Rectal smooth muscle tissue (tissue), 1 donor: ENCODE measurements at regions not wholly inside any gene's neighbourhood (a gene's known extent, or its start where the extent isn't known, plus 50 kb on each side); places are given as distances from the start of the nearest gene placed in this dataset.

Source experiments
- H3K27ac ChIP-seq: one replicate; pipeline ENCODE4 v1.7.0; 2013; ENCODE audit warnings: low read depth, low read length, inconsistent platforms
- H3K27me3 ChIP-seq: one replicate; pipeline ENCODE4 v1.7.0; 2013; ENCODE audit warnings: low read length; ENCODE audit not compliant: control insufficient read depth, insufficient read depth
- H3K36me3 ChIP-seq: one replicate; pipeline ENCODE4 v1.7.0; 2013; ENCODE audit warnings: low read length; ENCODE audit not compliant: control insufficient read depth, insufficient read depth
- H3K4me1 ChIP-seq: one replicate; pipeline ENCODE4 v1.7.0; 2013; ENCODE audit warnings: low read length; ENCODE audit not compliant: control insufficient read depth, insufficient read depth
- H3K4me3 ChIP-seq: one replicate; pipeline ENCODE4 v1.7.0; 2013; ENCODE audit warnings: low read length
- H3K9ac ChIP-seq: one replicate; pipeline ENCODE4 v1.7.0; 2013; ENCODE audit warnings: low read length

GRCh38 chr4:158077835-158078234 is 95.0 kb downstream of the GASK1B start:
- Histone ChIP-seq H3K9ac (no peak overlapping the region), H3K27me3 (no peaks in the 10 kb centered on the region), H3K36me3 (no peaks in the 10 kb centered on the region), H3K4me3 (no peak overlapping the region), H3K4me1 (no peaks in the 10 kb centered on the region), H3K27ac (no peak overlapping the region)

DNA sequence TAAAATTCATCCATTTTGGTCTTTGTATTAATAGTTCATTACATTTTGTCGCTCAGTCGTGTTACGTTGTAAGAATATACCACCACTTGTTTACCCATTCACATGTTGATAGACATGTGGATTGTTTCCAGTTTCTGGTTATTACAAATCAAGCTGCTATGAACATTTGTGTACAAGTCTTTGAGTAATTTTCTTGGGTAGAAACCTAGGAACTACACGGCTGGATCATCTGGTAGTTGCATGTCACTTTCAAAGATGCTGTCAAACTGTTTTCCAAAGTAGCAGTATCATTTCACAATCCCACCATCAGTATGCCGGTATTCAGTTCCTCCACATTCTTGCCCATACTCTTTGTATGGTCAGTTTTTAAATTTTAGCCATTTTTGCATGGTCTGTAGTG is 98.0 kb downstream of the GASK1B start:
- no peaks in the 10 kb centered on the region for H3K27me3 ChIP-seq
- H3K4me1 ChIP-seq: no peaks in the 10 kb centered on the region
- no peak overlapping the region for H3K4me3 ChIP-seq
- no peak overlapping the region for H3K9ac ChIP-seq
- H3K27ac ChIP-seq: no peak overlapping the region
- H3K36me3 ChIP-seq: no peaks in the 10 kb centered on the region

GRCh38 chr4:158071931-158072330 is 100.9 kb downstream of the GASK1B start:
- H3K4me1 ChIP-seq: no peaks in the 10 kb centered on the region
- H3K27me3 ChIP-seq: no peaks in the 10 kb centered on the region
- H3K9ac ChIP-seq: no peak overlapping the region
- H3K36me3 ChIP-seq: no peaks in the 10 kb centered on the region
- no peak overlapping the region for H3K4me3 ChIP-seq
- no peak overlapping the region for H3K27ac ChIP-seq

DNA sequence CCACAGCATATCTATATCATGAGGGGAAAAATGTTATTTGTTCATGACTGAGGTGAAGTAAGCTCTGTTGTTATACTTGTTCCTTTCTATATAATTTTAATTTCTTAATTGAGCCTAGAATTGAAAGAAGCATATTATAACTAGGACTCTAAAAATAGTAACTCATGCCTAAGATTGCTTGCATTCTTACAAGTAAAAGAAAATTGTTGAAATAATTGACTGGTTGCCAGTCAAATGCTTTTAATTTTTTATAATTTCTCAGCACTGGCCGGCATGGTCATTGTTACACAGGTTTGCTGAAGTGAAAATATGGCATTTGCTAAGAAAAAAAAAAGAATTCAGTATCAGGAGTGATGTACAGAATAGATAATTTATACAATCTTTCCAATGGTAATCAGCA is 104.8 kb downstream of the GASK1B start:
- H3K27ac ChIP-seq: no peak overlapping the region

DNA sequence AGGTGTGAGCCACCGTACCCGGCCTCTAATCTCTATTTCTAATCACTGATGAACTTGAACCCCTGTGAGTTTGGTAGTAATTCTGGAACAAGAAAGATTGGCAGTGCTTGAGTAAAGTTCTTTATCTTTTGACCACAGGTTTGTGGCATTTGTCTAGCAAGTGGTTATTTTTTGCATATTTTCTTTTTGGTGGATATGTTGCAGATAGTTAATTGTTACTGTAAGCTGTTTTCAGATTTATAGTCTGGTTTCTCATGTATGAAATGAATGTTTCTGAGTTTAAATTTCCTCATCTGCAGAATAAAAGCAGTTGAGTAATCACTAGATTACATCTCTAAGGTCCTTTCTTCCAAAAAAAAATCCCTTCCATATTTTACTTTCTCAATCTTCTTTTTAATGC is 105.2 kb downstream of the GASK1B start:
- H3K9ac ChIP-seq: no peak overlapping the region
- H3K4me1 ChIP-seq: no peaks in the 10 kb centered on the region
- no peaks in the 10 kb centered on the region for H3K36me3 ChIP-seq
- no peak overlapping the region for H3K4me3 ChIP-seq
- H3K27me3 ChIP-seq: no peaks in the 10 kb centered on the region
- no peak overlapping the region for H3K27ac ChIP-seq

More for the DNA sequence above, 104.8 kb downstream of the GASK1B start:
- H3K36me3 ChIP-seq: no peaks in the 10 kb centered on the region
- no peak overlapping the region for H3K4me3 ChIP-seq
- H3K9ac ChIP-seq: no peak overlapping the region
- no peaks in the 10 kb centered on the region for H3K27me3 ChIP-seq
- H3K4me1 ChIP-seq: no peaks in the 10 kb centered on the region

DNA sequence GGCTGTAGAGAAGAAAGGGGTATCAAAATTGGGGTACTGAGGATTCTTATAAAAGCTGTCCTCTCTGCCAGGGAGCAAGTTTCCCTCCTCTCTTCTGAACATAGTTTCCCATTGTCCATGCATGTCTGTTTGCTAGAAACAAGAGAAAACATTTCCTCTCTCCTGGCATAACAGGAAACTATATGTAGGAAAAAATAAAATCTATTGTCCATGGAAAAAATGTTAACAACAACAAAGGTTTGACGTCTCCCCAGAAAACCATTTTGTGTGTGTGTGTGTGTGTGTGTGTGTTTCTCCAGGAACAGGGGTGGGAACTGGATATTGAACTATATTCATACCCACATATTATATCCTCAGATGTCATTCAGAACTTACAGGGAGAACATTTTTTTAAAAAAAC is 107.2 kb downstream of the GASK1B start:
- Histone ChIP-seq H3K4me1 (no peaks in the 10 kb centered on the region), H3K4me3 (no peak overlapping the region), H3K27ac (no peak overlapping the region), H3K36me3 (no peaks in the 10 kb centered on the region), H3K9ac (no peak overlapping the region), H3K27me3 (no peaks in the 10 kb centered on the region)

DNA sequence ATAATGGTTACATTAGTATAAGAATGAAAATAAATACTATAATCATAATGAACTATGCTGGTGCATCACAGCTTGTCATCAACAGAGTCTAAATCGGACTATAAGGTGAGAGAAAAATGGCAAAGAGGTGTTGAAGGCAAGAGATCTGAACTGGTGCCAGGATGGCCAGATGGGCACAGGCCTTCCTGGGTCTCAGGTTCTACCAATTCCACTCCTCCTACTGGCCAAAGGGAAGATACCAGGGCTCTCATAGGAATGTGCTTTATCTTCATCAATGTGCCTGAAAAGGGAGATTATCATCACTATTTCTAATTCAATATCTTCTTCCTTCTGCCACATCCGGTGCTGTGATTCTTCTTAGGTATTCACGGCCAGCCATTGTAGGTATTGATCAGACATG is 107.6 kb downstream of the GASK1B start:
- Histone ChIP-seq H3K4me3 (no peak overlapping the region), H3K9ac (no peak overlapping the region), H3K27me3 (no peaks in the 10 kb centered on the region), H3K27ac (no peak overlapping the region), H3K36me3 (no peaks in the 10 kb centered on the region), H3K4me1 (no peaks in the 10 kb centered on the region)

- Histone ChIP-seq H3K4me1 (no peaks in the 10 kb centered on the region), H3K27ac (no peak overlapping the region), H3K4me3 (no peak overlapping the region), H3K9ac (no peak overlapping the region), H3K36me3 (no peaks in the 10 kb centered on the region), H3K27me3 (no peaks in the 10 kb centered on the region)
These were observed 116.1 kb downstream of the GASK1B start for GRCh38 chr4:158056689-158057245.

- H3K27ac ChIP-seq: no peak overlapping the region
- no peaks in the 10 kb centered on the region for H3K36me3 ChIP-seq
- H3K4me3 ChIP-seq: no peak overlapping the region
- no peak overlapping the region for H3K9ac ChIP-seq
- no peaks in the 10 kb centered on the region for H3K27me3 ChIP-seq
- H3K4me1 ChIP-seq: no peaks in the 10 kb centered on the region
These were observed 117.2 kb downstream of the GASK1B start for GRCh38 chr4:158055668-158056067.

GRCh38 chr4:158053801-158054200 is 119.0 kb downstream of the GASK1B start:
- H3K4me1 ChIP-seq: no peaks in the 10 kb centered on the region
- no peaks in the 10 kb centered on the region for H3K27me3 ChIP-seq
- H3K36me3 ChIP-seq: no peaks in the 10 kb centered on the region
- H3K9ac ChIP-seq: no peak overlapping the region
- H3K27ac ChIP-seq: no peak overlapping the region
- H3K4me3 ChIP-seq: no peak overlapping the region

DNA sequence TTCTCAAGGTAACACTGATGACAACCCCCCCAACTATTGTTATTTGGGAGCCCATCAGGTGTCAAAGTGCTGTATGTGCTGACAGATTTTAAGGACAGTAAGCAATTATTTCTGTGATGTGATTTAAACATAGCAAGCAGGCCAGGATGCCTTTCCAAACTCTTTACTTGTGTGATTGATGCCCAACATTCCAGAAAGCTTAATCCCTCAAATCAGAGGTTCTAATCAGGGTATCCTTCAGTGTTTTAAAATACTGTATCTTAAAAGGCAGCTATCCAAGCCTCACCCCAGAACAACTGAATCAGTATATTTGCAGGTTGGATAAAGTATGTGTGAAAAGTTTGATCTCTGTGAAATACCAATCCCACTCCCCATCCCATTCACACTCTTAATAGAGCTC is 119.7 kb downstream of the GASK1B start:
- Histone ChIP-seq H3K4me1 (no peaks in the 10 kb centered on the region), H3K36me3 (no peaks in the 10 kb centered on the region), H3K27ac (no peak overlapping the region), H3K9ac (no peak overlapping the region), H3K27me3 (no peaks in the 10 kb centered on the region), H3K4me3 (no peak overlapping the region)

- no peak overlapping the region for H3K27ac ChIP-seq
- H3K9ac ChIP-seq: no peak overlapping the region
- H3K27me3 ChIP-seq: no peaks in the 10 kb centered on the region
- H3K36me3 ChIP-seq: no peaks in the 10 kb centered on the region
- H3K4me3 ChIP-seq: no peak overlapping the region
- H3K4me1 ChIP-seq: no peaks in the 10 kb centered on the region
These were observed 121.2 kb downstream of the GASK1B start for GRCh38 chr4:158051401-158052235.

DNA sequence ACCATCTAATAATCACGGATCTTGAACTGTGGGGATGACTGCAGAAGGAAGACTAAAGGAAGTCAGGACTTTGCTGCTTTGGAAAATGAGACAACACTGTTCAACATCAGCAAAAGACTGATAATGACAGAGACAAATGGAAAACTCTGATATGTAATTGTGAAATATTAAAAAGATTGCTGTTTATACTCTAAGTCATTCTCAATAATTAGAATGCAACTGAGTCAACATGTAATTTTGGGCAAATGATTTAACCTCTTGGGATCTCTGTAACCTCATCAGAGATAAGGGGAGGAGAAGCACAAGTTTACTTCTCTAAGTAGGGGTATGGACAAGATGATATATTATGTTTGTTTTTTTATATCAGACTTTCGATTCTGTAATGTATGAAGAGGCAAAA is 121.9 kb downstream of the GASK1B start:
- Histone ChIP-seq H3K4me1 (no peaks in the 10 kb centered on the region), H3K36me3 (no peaks in the 10 kb centered on the region), H3K4me3 (no peak overlapping the region), H3K27me3 (no peaks in the 10 kb centered on the region), H3K9ac (no peak overlapping the region), H3K27ac (no peak overlapping the region)
